ENCODE measurements at regions not wholly inside any gene's neighbourhood (a gene's known extent, or its start where the extent isn't known, plus 50 kb on each side); places are given as distances from the start of the nearest gene placed in this dataset.

DNA sequence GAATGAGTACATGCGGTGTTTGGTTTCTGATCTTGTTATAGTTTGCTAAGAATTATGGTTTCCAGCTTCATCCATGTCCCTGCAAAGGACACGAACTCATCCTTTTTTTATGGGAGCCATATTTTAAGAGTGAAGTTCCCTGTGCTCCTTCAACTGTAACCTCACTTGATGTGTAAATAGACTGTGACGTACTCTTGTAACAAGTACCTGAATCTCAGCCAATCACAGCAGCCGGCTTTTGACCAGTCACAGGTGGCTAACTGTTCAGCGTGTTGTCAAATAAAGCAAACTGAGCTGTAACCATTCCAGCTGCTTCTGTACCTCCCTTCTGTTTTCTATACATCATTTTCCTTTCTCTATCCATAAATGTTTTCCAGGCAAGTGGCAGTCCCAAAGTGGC, 774.3 kb upstream of the HS6ST1 start:
- no peak for DNase-seq (ENCODE audit: low read depth)
- H3K4me3 ChIP-seq (ENCODE audit: low read length) = no peak overlapping the region
- no peak for TF ChIP-seq CTCF (conservative IDR thresholded peaks at IDR 0.05; ENCODE audit: low read length)

- no peak for DNase-seq (ENCODE audit: low read depth)
- TF ChIP-seq CTCF (conservative IDR thresholded peaks at IDR 0.05; ENCODE audit: low read length) = no peak
These were observed 782.5 kb upstream of the HS6ST1 start for GRCh38 chr2:129101186-129101585.

GRCh38 chr2:129103936-129104878, 785.5 kb upstream of the HS6ST1 start:
- DNase-seq (ENCODE audit: low read depth) = no peak
- TF ChIP-seq CTCF (conservative IDR thresholded peaks at IDR 0.05; ENCODE audit: low read length) = no peak
- H3K4me3 ChIP-seq (ENCODE audit: low read length) = no peak overlapping the region

More at GRCh38 chr2:129101186-129101585, 782.5 kb upstream of the HS6ST1 start:
- no peak overlapping the region for H3K4me3 ChIP-seq (ENCODE audit: low read length)

DNA sequence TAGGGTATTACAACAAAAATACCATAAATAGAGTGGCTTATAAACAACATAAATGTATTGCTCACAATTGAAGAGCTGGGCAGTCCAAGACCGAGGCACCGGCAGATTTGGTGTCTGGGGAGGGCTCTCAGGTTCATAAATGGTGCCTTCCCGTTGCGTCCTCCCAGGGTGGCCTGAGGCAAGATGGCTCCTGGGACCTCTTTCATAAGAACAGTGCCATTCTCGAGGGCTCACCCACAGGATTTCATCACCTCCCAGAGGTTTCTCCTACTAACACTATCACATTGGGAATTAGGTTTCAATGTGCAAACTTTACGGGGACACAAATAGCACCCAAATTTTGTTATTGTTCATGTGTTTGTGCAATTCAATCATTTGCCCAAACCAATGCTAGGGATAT, 793.5 kb upstream of the HS6ST1 start:
- no peak for TF ChIP-seq CTCF (conservative IDR thresholded peaks at IDR 0.05; ENCODE audit: low read length)
- no peak for DNase-seq (ENCODE audit: low read depth)
- H3K4me3 ChIP-seq (ENCODE audit: low read length) = no peak overlapping the region

DNA sequence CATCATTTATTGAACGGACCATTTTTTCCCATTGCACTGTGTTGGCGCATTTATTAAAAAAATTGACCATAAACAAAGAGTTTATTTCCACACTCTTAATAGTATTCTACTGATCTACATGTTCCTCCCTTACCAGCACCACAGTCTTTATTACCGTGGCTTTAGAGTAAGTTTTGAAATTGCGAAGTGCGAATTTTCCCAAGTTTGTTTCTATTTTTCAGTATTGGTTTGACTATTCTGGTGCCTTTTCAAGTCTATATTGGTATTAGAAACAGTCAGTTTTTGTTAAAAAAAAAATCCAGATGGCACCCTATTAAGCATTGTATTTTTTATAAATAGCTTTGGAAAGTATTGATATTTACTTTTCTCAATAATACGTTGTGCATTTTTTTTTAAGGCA, 795.1 kb upstream of the HS6ST1 start:
- H3K4me3 ChIP-seq (ENCODE audit: low read length) = no peak overlapping the region
- no peak for TF ChIP-seq CTCF (conservative IDR thresholded peaks at IDR 0.05; ENCODE audit: low read length)
- no peak for DNase-seq (ENCODE audit: low read depth)

- H3K4me3 ChIP-seq (ENCODE audit: low read length) = no peak overlapping the region
- DNase-seq (ENCODE audit: low read depth) = no peak
- no peak for TF ChIP-seq CTCF (conservative IDR thresholded peaks at IDR 0.05; ENCODE audit: low read length)
These were observed 798.8 kb upstream of the HS6ST1 start for GRCh38 chr2:129117434-129117833.

GRCh38 chr2:129118296-129118695, 799.6 kb upstream of the HS6ST1 start:
- DNase-seq (ENCODE audit: low read depth) = no peak
- TF ChIP-seq CTCF (conservative IDR thresholded peaks at IDR 0.05; ENCODE audit: low read length) = no peak

More at GRCh38 chr2:129118296-129118695, 799.6 kb upstream of the HS6ST1 start:
- H3K4me3 ChIP-seq (ENCODE audit: low read length) = no peak overlapping the region

Data from AG10803 (cell line).